T-helper 2 cell treated with Interferon-gamma antibody and Interleukin-4, amounts not matched to agents 5 μg/mL and 100 μg/mL, for 36 hours (primary cell): ENCODE measurements at regions not wholly inside any gene's neighbourhood (a gene's known extent, or its start where the extent isn't known, plus 50 kb on each side); places are given as distances from the start of the nearest gene placed in this dataset.

ENCODE experiments used
- DNase-seq: peaks from one replicate; pipeline ENCODE4 v3.0.0; 2021; ENCODE audit warnings: low spot score
- H3K27ac Mint-ChIP-seq: one replicate; pipeline ENCODE4 v1.8.0; 2021; ENCODE audit warnings: mild to moderate bottlenecking, mixed read lengths
- H3K27me3 Mint-ChIP-seq: one replicate; pipeline ENCODE4 v1.8.0; 2021; ENCODE audit warnings: low read depth, mixed read lengths
- H3K36me3 Mint-ChIP-seq: one replicate; pipeline ENCODE4 v1.8.0; 2021; ENCODE audit warnings: low read depth, mixed read lengths
- H3K4me1 Mint-ChIP-seq: one replicate; pipeline ENCODE4 v1.8.0; 2021; ENCODE audit warnings: low read depth, mixed read lengths
- H3K4me3 Mint-ChIP-seq: one replicate; pipeline ENCODE4 v1.8.0; 2022; ENCODE audit warnings: mild to moderate bottlenecking, moderate library complexity, mixed read lengths
- H3K9me3 Mint-ChIP-seq: one replicate; pipeline ENCODE4 v1.8.0; 2021; ENCODE audit warnings: mixed read lengths

DNA sequence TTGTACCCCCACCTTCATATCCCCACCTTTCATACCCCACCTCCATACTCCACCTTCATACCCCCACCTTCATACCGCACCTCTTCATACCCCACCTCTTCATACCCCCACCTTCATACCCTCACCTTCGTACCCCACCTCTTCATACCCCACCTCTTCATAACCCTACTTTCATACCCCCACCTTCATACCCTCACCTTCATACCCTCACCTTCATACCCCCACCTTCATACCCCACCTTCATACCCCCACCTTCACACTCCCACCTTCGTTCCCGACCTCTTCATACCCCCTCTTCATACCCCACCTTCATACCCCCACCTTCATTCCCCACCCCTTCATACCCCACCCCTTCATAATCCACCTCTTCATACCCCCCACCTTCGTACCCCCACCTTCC lies 92.9 kb upstream of the NAA20 start:
- no peak overlapping the region for H3K4me3 Mint-ChIP-seq
- H3K4me1 Mint-ChIP-seq, result no peaks in the 10 kb centered on the region
- no peak for DNase-seq
- H3K36me3 Mint-ChIP-seq, result no peaks in the 10 kb centered on the region
- no peak overlapping the region for H3K27ac Mint-ChIP-seq
- no peaks in the 10 kb centered on the region for H3K9me3 Mint-ChIP-seq
- no peaks in the 10 kb centered on the region for H3K27me3 Mint-ChIP-seq

DNA sequence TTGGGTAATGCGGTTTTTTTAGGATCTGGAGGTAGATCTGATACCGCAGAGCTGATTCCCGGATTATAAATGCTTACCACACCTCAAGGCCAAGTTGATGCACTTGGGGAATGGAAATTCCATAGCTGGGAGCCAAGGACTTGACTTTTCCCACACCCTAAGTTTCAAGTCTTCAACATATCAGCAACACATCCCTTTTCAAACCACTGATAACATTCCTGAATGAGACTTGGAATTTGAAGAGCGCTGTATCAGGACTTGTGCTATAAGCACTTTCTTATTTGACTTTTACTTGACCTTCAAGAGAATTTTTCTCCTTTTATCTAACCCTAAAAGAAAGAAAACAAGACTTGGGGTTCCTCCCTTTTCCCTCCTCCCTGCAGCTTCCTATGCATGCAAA lies 90.6 kb upstream of the NAA20 start:
- Mint-ChIP-seq H3K27me3 (no peaks in the 10 kb centered on the region), H3K4me1 (no peaks in the 10 kb centered on the region), H3K9me3 (no peaks in the 10 kb centered on the region), H3K4me3 (no peak overlapping the region), H3K36me3 (no peaks in the 10 kb centered on the region), H3K27ac (no peak overlapping the region)
- DNase-seq, result no peak

GRCh38 chr20:19928328-19929011 lies 88.7 kb upstream of the NAA20 start:
- H3K27ac Mint-ChIP-seq, result no peak overlapping the region
- no peaks in the 10 kb centered on the region for H3K9me3 Mint-ChIP-seq
- H3K36me3 Mint-ChIP-seq, result no peaks in the 10 kb centered on the region
- H3K4me3 Mint-ChIP-seq, result no peak overlapping the region
- H3K27me3 Mint-ChIP-seq, result peaks cover 8% of the 10 kb centered on the region
- no peaks in the 10 kb centered on the region for H3K4me1 Mint-ChIP-seq
- DNase-seq, result no peak

DNA sequence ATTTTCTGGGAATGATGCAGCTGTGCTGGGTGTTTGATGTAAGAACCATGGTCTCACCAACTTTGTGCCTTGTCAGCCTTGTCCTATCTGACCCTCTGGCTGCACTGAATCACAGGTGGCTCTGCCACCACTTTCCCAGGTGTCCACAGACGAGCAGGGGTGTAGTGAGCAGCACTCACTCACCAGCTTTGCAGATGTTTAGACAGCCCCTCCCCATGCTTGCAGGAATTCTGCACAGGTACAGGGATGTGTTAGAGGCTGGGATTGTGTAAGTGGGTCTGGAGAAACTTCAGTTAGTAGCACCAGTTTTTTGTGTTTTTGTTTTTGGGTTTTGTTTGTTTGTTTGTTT lies 88.2 kb upstream of the NAA20 start:
- Mint-ChIP-seq H3K36me3 (no peaks in the 10 kb centered on the region), H3K4me3 (no peak overlapping the region), H3K4me1 (no peaks in the 10 kb centered on the region), H3K27me3 (peaks cover 8% of the 10 kb centered on the region), H3K27ac (no peak overlapping the region), H3K9me3 (no peaks in the 10 kb centered on the region)
- DNase-seq, result no peak

DNA sequence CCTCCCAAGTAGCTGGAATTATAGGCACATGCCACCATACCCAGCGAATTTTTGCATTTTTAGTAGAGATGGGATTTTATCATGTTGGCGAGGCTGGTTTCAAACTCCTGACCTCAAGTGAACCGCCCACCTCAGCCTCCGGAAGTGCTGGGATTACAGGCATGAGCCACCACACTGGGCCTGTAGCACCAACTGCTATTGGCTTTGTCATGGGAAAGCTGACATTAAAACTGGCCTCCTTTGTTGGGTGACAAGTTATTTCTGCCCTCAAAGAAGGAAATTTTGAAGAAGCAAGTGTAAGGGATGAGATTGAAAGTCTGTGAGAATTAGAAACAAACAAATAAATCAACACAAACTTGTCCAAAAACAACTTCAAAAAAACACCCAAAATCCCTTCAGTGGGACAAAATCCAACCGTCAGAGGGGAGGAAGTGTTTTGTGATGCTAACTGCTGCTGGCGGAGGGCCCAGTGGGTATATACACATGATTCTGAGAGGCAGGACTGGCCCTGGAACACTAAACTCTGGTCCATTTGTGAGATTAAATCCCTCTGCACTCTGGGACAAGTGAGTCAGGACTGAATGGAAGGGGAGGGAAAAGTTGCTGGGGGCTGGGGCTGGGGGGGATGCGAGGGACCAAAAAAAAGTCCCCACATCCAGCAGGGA lies 87.5 kb upstream of the NAA20 start:
- no peaks in the 10 kb centered on the region for H3K4me1 Mint-ChIP-seq
- H3K4me3 Mint-ChIP-seq, result no peak overlapping the region

GRCh38 chr20:19930426-19930825 lies 86.7 kb upstream of the NAA20 start:
- no peaks in the 10 kb centered on the region for H3K4me1 Mint-ChIP-seq
- no peaks in the 10 kb centered on the region for H3K9me3 Mint-ChIP-seq
- H3K4me3 Mint-ChIP-seq, result no peak overlapping the region
- DNase-seq, result no peak
- peaks cover 17% of the 10 kb centered on the region for H3K27me3 Mint-ChIP-seq
- H3K27ac Mint-ChIP-seq, result no peak overlapping the region
- no peaks in the 10 kb centered on the region for H3K36me3 Mint-ChIP-seq

More for the DNA sequence above, 87.5 kb upstream of the NAA20 start:
- Mint-ChIP-seq H3K36me3 (no peaks in the 10 kb centered on the region), H3K27ac (no peak overlapping the region), H3K9me3 (no peaks in the 10 kb centered on the region), H3K27me3 (peaks cover 9% of the 10 kb centered on the region)
- DNase-seq, result no peak

DNA sequence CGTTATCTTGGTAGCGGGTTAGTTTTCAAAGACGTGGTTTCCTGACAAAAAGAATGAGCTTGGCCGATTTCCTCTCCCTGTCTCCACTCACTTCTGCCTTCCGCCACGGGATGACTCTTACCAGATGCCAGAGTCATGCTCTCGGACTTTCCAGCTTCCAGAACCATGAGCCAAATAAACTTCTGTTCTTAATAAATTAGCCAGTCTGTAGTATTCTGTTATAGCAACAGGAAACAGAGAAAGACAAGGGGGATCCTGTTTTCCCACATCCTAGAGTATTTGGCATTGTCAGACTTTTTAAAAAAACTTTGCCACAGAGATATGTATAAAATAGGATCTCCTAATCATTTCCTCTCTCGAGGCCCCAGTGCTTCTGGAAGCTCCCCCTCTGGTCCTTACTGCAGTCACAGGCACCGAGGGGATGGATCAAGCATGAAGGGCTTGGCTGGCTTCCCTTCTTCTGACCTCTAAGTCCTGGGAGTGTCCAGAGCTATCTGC lies 84.9 kb upstream of the NAA20 start:
- Mint-ChIP-seq H3K4me3 (no peak overlapping the region), H3K4me1 (peaks cover 4% of the 10 kb centered on the region), H3K27me3 (peaks cover 28% of the 10 kb centered on the region), H3K9me3 (no peaks in the 10 kb centered on the region), H3K36me3 (no peaks in the 10 kb centered on the region), H3K27ac (no peak overlapping the region)
- no peak for DNase-seq

- no peaks in the 10 kb centered on the region for H3K9me3 Mint-ChIP-seq
- no peak for DNase-seq
- peaks cover 13% of the 10 kb centered on the region for H3K4me1 Mint-ChIP-seq
- H3K36me3 Mint-ChIP-seq, result no peaks in the 10 kb centered on the region
- H3K27me3 Mint-ChIP-seq, result peaks cover 38% of the 10 kb centered on the region
- no peak overlapping the region for H3K27ac Mint-ChIP-seq
- no peak overlapping the region for H3K4me3 Mint-ChIP-seq
Observed at GRCh38 chr20:19934792-19935491, 82.2 kb upstream of the NAA20 start.

DNA sequence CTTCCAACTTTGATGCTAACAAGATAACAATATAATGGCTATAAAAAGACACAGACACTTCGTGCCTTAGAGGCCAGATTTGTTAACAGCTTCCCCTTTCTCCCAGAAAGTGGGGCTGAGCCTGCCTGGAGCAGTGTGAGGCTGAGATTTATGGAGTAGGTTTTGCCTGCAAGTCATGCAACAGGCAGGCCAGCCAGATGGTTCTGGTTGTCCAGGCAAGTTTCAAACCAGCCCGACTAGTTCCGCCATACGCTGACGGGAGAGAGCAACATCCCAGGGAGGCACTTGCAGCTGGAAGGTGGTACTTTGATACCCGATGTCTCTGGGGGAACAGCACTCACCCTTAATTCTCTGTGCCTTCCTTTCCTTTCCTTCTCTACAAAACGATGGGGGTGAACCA lies 81.3 kb upstream of the NAA20 start:
- H3K4me3 Mint-ChIP-seq, result no peak overlapping the region
- no peaks in the 10 kb centered on the region for H3K9me3 Mint-ChIP-seq
- H3K4me1 Mint-ChIP-seq, result peaks cover 13% of the 10 kb centered on the region
- DNase-seq, result no peak
- H3K27ac Mint-ChIP-seq, result no peak overlapping the region
- H3K27me3 Mint-ChIP-seq, result peaks cover 43% of the 10 kb centered on the region
- H3K36me3 Mint-ChIP-seq, result no peaks in the 10 kb centered on the region

- H3K4me1 Mint-ChIP-seq, result peaks cover 13% of the 10 kb centered on the region
- H3K27ac Mint-ChIP-seq, result no peak overlapping the region
- H3K36me3 Mint-ChIP-seq, result no peaks in the 10 kb centered on the region
- no peak for DNase-seq
- H3K4me3 Mint-ChIP-seq, result peak overlapping the region; percentile 33
- no peaks in the 10 kb centered on the region for H3K9me3 Mint-ChIP-seq
- peaks cover 45% of the 10 kb centered on the region for H3K27me3 Mint-ChIP-seq
Observed at GRCh38 chr20:19936466-19937200, 80.5 kb upstream of the NAA20 start.

DNA sequence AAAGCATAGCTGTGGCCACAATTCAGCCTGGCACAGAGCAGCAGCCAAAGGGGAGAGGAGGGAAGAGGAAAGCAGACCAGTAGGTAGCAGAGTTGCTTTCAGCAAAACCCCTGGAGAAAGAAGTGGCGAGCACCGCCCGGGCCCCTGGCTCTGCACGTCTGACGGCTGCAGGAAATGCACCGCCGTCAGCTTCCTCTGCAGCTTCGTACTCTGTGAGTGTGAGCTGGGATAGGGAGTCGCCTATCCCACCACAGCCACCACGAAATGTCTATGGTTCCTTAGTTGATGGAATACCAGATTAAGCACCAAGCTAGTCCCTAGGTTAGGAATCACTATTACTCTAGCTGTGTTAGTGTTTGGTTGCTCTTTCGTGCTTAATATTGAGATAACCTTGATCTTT lies 79.9 kb upstream of the NAA20 start:
- peak; percentile 7 for DNase-seq
- Mint-ChIP-seq H3K27ac (no peak overlapping the region), H3K4me1 (peaks cover 13% of the 10 kb centered on the region), H3K36me3 (no peaks in the 10 kb centered on the region), H3K27me3 (peaks cover 46% of the 10 kb centered on the region), H3K9me3 (no peaks in the 10 kb centered on the region), H3K4me3 (peak overlapping the region; percentile 33)

DNA sequence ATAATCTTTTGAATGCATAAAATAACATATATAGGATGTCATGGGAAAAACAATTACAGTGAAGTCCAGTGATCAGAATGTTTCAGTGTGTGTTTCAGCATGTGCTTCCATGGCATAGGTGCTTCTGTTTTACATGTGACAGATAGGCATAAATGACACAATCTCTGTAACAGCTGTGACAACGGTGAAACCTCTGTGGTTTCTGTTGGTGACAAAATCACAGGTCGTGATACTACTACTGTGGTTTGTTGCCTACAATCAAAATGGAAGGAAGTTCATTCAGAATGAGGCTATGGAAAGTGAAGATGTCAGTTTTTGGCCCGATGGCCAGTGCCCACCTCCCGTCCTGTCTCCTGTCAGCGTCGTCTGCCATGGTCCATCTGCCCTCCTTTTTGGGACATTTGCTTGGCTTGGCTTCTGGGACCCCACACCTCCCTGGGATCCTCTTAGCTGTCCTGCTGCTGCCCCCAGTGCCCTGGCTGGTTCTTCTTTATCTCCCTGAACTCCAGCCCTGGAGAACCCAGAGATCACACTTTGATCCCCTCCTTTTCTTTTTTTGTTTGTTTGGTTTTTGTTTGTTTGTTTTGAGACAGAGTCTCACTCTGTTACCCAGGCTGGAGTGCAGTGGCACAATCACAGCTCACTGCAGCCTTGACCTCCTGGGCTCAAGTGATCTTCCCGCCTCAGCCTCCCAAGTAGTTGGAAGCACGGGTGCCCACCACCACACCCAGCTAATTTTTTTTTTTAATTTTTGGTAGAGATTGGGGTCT lies 79.3 kb upstream of the NAA20 start:
- H3K4me3 Mint-ChIP-seq, result peak overlapping the region; percentile 30
- peak; percentile 59 for DNase-seq

GRCh38 chr20:19938421-19939090 lies 78.6 kb upstream of the NAA20 start:
- Mint-ChIP-seq H3K36me3 (no peaks in the 10 kb centered on the region), H3K27me3 (peaks cover 40% of the 10 kb centered on the region), H3K9me3 (no peaks in the 10 kb centered on the region), H3K4me3 (no peak overlapping the region), H3K27ac (no peak overlapping the region), H3K4me1 (peaks cover 13% of the 10 kb centered on the region)
- no peak for DNase-seq

More for the DNA sequence above, 79.3 kb upstream of the NAA20 start:
- H3K27me3 Mint-ChIP-seq, result peaks cover 42% of the 10 kb centered on the region
- no peak overlapping the region for H3K27ac Mint-ChIP-seq
- no peaks in the 10 kb centered on the region for H3K9me3 Mint-ChIP-seq
- peaks cover 13% of the 10 kb centered on the region for H3K4me1 Mint-ChIP-seq
- no peaks in the 10 kb centered on the region for H3K36me3 Mint-ChIP-seq
